Keratinocyte (primary cell): ENCODE measurements at regions not wholly inside any gene's neighbourhood (a gene's known extent, or its start where the extent isn't known, plus 50 kb on each side); places are given as distances from the start of the nearest gene placed in this dataset.

Experiments
- DNase-seq: peaks from one replicate; pipeline ENCODE4 v3.0.0-alpha.2; 2011; ENCODE audit warnings: low read depth, missing footprints, low spot score
- FAIRE-seq: peaks from 2 replicates; lab custom pipeline; 2011; peaks lifted over from hg19 to GRCh38; lab: Jason Lieb, UNC
- H2AFZ ChIP-seq: 2 replicates; pipeline ENCODE4 v1.6.0; 2012; ENCODE audit warnings: low read length, control low read depth, inconsistent platforms; ENCODE audit not compliant: control insufficient read depth
- H3K27ac ChIP-seq: 2 replicates; pipeline ENCODE4 v1.5.1; 2011; ENCODE audit warnings: low read length; ENCODE audit not compliant: control insufficient read depth, insufficient read depth
- H3K27me3 ChIP-seq: 3 replicates; pipeline ENCODE4 v1.6.0; 2011; ENCODE audit warnings: low read length; ENCODE audit not compliant: control insufficient read depth, insufficient read depth; ENCODE audit errors: extremely low read depth
- H3K36me3 ChIP-seq, 2 experiments: 2 replicates in 1 of 2; 3 replicates in 1 of 2; pipeline ENCODE4 v1.5.1; 2011; ENCODE audit warnings: low read length in 2 of 2, mild to moderate bottlenecking in 1 of 2; ENCODE audit not compliant: control insufficient read depth in 2 of 2, insufficient read depth in 2 of 2; ENCODE audit errors: extremely low read depth in 1 of 2
- H3K4me1 ChIP-seq: 3 replicates; pipeline ENCODE4 v1.5.1; 2011; ENCODE audit warnings: low read length; ENCODE audit not compliant: control insufficient read depth, insufficient read depth; ENCODE audit errors: extremely low read depth
- H3K4me2 ChIP-seq: 3 replicates; pipeline ENCODE4 v1.6.0; 2011; ENCODE audit warnings: low read depth, low read length; ENCODE audit not compliant: control insufficient read depth, insufficient read depth; ENCODE audit errors: extremely low read depth
- H3K4me3 ChIP-seq, 3 experiments: fragments of 200-600 bp in 1 of 3; sonication (generic) in 1 of 3; 2 replicates in 2 of 3; 3 replicates in 1 of 3; pipeline ENCODE4 v1.5.1; 2011 to 2016; ENCODE audit warnings: low read length in 3 of 3, mild to moderate bottlenecking in 3 of 3, control low read depth in 2 of 3, inconsistent platforms in 1 of 3, low read depth in 1 of 3, mixed read lengths in 1 of 3, mixed run types in 1 of 3, moderate library complexity in 1 of 3; ENCODE audit not compliant: control insufficient read depth in 2 of 3, insufficient read depth in 2 of 3; ENCODE audit errors: extremely low read depth in 1 of 3
- H3K79me2 ChIP-seq: 2 replicates; pipeline ENCODE4 v1.6.0; 2012; ENCODE audit warnings: low read length; ENCODE audit not compliant: control insufficient read depth, insufficient read depth
- H3K9ac ChIP-seq: 3 replicates; pipeline ENCODE4 v1.6.0; 2011; ENCODE audit warnings: low read length; ENCODE audit not compliant: control insufficient read depth, insufficient read depth; ENCODE audit errors: extremely low read depth
- H3K9me1 ChIP-seq: 3 replicates; pipeline ENCODE4 v1.6.0; 2011; ENCODE audit warnings: low read length; ENCODE audit not compliant: control insufficient read depth, insufficient read depth; ENCODE audit errors: extremely low read depth
- H3K9me3 ChIP-seq: 2 replicates; pipeline ENCODE4 v1.5.1; 2012; ENCODE audit warnings: low read depth, low read length; ENCODE audit not compliant: control insufficient read depth
- H4K20me1 ChIP-seq: 3 replicates; pipeline ENCODE4 v1.6.0; 2011; ENCODE audit warnings: low read length; ENCODE audit not compliant: control insufficient read depth, insufficient read depth; ENCODE audit errors: extremely low read depth
- EZH2 ChIP-seq: IDR thresholded peaks from one replicate; pipeline ENCODE4 v1.6.1; 2012; ENCODE audit warnings: inconsistent platforms, mild to moderate bottlenecking, low read length, moderate library complexity
- dilution Hi-C: fragments of 300-500 bp; cut with MboI; formaldehyde crosslinking; loops from one replicate; pipeline ENCODE4 v1.7.0; 2020; ENCODE audit warnings: low sequenced_read_pairs; ENCODE audit not compliant: extremely low pct_ligation_motif_present
- TF ChIP-seq, protein P1 (sequence below), 3 experiments: IDR thresholded peaks in 1 of 3; conservative IDR thresholded peaks in 1 of 3; optimal IDR thresholded peaks in 1 of 3; 2 replicates in 2 of 3; 3 replicates in 1 of 3; pipeline versions ENCODE3 to v1.5.1; 2011; ENCODE audit warnings: low read length in 3 of 3, mild to moderate bottlenecking in 3 of 3, moderate library complexity in 2 of 3, control low read depth in 1 of 3, inconsistent platforms in 1 of 3; ENCODE audit not compliant: insufficient read depth in 2 of 3; ENCODE audit errors: extremely low read depth in 1 of 3

DNA sequence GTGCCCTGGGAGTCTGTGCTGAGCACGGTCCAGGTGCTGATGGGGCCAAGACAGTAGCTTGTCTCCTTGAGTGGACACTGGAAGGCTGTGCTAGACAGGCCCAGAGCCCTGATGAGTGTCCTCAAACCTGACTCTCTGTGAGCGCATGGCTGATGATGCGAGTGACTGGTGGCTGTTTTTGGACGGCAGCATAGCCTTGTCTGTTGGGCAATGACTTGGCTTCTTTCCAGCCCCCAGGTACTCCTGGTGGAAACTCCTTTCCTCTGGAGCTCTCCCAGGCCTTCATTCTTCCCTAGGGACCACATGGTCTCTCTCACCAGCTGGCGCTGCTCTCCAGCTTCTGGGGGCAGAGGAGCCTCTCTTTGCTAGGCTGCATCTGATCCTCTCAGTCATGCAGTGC is 207.6 kb upstream of the SMIM21 start:
- Histone ChIP-seq H3K4me1 (no peaks in the 10 kb centered on the region), H3K79me2 (no peaks in the 10 kb centered on the region), H3K9me3 (peaks cover 5% of the 10 kb centered on the region), H3K9ac (no peak overlapping the region), H3K36me3 (no peaks in the 10 kb centered on the region), H3K9me1 (no peaks in the 10 kb centered on the region), H3K4me3 (no peak overlapping the region), H3K4me2 (no peak overlapping the region), H4K20me1 (no peaks in the 10 kb centered on the region), H2AFZ (no peak overlapping the region), H3K27ac (no peak overlapping the region), H3K27me3 (no peaks in the 10 kb centered on the region)
- dilution Hi-C loops = no loop called here
- TF ChIP-seq, protein P1, sequence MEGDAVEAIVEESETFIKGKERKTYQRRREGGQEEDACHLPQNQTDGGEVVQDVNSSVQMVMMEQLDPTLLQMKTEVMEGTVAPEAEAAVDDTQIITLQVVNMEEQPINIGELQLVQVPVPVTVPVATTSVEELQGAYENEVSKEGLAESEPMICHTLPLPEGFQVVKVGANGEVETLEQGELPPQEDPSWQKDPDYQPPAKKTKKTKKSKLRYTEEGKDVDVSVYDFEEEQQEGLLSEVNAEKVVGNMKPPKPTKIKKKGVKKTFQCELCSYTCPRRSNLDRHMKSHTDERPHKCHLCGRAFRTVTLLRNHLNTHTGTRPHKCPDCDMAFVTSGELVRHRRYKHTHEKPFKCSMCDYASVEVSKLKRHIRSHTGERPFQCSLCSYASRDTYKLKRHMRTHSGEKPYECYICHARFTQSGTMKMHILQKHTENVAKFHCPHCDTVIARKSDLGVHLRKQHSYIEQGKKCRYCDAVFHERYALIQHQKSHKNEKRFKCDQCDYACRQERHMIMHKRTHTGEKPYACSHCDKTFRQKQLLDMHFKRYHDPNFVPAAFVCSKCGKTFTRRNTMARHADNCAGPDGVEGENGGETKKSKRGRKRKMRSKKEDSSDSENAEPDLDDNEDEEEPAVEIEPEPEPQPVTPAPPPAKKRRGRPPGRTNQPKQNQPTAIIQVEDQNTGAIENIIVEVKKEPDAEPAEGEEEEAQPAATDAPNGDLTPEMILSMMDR (optimal IDR thresholded peaks at IDR 0.05 in 1 of 3, IDR thresholded peaks at IDR 0.05 in 1 of 3, conservative IDR thresholded peaks at IDR 0.05 in 1 of 3; ENCODE audit: extremely low read depth in 1 of 3, insufficient read depth in 2 of 3, low read length in 3 of 3) = no peak
- no peak for TF ChIP-seq EZH2
- FAIRE-seq (no peak), DNase-seq (no peak)

DNA sequence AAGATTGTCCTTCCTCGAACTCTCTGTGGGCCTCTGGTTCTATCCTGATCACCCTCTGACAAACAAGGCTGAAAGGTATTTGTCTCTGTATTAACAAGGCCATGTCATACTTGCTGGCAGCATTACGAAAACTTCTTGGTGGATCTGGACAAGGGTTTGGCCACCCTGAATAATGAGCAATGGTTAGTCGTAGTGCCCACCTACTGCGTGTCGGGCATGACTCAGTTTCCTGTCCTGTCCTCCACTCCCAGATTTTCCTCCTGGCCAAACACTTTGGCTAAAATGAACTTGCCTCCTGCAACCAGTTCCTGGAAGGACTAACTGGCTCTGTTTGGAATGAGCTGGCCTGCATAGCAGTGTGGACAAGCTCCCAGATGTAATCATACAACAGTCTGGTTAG is 198.5 kb upstream of the SMIM21 start:
- Histone ChIP-seq H3K9me3 (peaks cover 3% of the 10 kb centered on the region), H3K9me1 (no peaks in the 10 kb centered on the region), H2AFZ (no peak overlapping the region), H3K9ac (no peak overlapping the region), H3K4me2 (no peak overlapping the region), H3K27me3 (no peaks in the 10 kb centered on the region), H4K20me1 (no peaks in the 10 kb centered on the region), H3K79me2 (no peaks in the 10 kb centered on the region), H3K27ac (no peak overlapping the region), H3K4me3 (no peak overlapping the region), H3K36me3 (no peaks in the 10 kb centered on the region), H3K4me1 (no peaks in the 10 kb centered on the region)
- DNase-seq (no peak), FAIRE-seq (no peak)
- TF ChIP-seq EZH2 = no peak
- TF ChIP-seq, protein P1 (optimal IDR thresholded peaks at IDR 0.05 in 1 of 3, IDR thresholded peaks at IDR 0.05 in 1 of 3, conservative IDR thresholded peaks at IDR 0.05 in 1 of 3; ENCODE audit: extremely low read depth in 1 of 3, insufficient read depth in 2 of 3, low read length in 3 of 3) = no peak
- dilution Hi-C loops = no loop called here
